Myocyte (in vitro differentiated cells): ENCODE measurements at regions not wholly inside any gene's neighbourhood (a gene's known extent, or its start where the extent isn't known, plus 50 kb on each side); places are given as distances from the start of the nearest gene placed in this dataset.

Experiments
- DNase-seq: peaks from one replicate; pipeline ENCODE4 v3.0.0-alpha.2; 2012; ENCODE audit warnings: low read depth

- no peak for DNase-seq
Observed at GRCh38 chr7:97601931-97602457, 129.9 kb upstream of the TAC1 start.

- DNase-seq: no peak
Observed at GRCh38 chr7:97620495-97620894, 111.4 kb upstream of the TAC1 start.

GRCh38 chr7:97623333-97623732, 108.6 kb upstream of the TAC1 start:
- no peak for DNase-seq

- DNase-seq: no peak
Observed at GRCh38 chr7:97630116-97630515, 101.8 kb upstream of the TAC1 start.

GRCh38 chr7:97635622-97636021, 96.3 kb upstream of the TAC1 start:
- DNase-seq: no peak

GRCh38 chr7:97639036-97639435, 92.8 kb upstream of the TAC1 start:
- peak; percentile 9 for DNase-seq

- no peak for DNase-seq
Observed at GRCh38 chr7:97659363-97660045, 72.4 kb upstream of the TAC1 start.

GRCh38 chr7:97667359-97667758, 64.5 kb upstream of the TAC1 start:
- no peak for DNase-seq

GRCh38 chr7:97671571-97671970, 60.3 kb upstream of the TAC1 start:
- DNase-seq: no peak

- no peak for DNase-seq
Observed at GRCh38 chr7:97680622-97681021, 51.3 kb upstream of the TAC1 start.
